ENCODE measurements at regions not wholly inside any gene's neighbourhood (a gene's known extent, or its start where the extent isn't known, plus 50 kb on each side); places are given as distances from the start of the nearest gene placed in this dataset.

DNA sequence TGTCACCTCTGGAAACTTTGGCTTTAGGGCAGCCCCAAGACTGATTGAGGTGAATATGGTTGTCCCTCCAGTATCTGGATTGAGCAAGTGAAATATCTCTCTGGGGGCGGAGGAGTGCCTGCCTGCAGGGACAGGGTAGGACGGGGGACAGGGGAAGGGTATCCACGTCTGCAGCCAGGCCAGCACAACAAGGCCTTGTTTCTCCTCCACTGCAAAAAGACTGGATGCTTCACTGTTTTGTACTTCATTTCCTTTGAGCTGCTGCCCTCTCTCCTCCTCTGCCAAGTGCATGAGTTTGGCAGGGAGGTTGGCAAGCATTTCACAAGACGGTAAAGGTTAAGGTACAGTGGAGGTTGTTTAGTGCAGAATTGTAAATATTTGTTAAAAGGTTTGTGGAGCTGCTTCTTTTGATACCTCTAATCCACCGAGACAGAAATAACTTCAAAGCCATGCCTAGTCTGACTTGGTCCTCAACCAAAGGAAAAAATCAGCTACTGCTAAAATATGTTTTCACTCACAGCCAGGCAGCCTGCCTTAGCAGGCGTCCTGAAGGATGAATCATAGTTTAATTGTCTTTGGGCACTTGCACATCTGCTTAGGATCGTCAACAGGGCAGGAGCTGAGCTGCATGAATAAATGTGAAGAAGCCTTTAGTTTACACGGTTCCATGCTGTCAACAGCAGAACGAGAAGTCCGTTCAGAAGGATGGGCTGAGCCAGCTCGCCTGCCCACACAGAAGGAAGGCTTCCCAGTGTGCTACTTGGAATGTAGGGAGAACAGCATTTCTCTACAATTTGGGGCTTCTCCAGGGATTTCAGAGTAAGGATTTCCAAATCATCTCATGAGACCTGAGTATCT is 269.7 kb downstream of the TTC6 start:
- TF ChIP-seq, protein P1, sequence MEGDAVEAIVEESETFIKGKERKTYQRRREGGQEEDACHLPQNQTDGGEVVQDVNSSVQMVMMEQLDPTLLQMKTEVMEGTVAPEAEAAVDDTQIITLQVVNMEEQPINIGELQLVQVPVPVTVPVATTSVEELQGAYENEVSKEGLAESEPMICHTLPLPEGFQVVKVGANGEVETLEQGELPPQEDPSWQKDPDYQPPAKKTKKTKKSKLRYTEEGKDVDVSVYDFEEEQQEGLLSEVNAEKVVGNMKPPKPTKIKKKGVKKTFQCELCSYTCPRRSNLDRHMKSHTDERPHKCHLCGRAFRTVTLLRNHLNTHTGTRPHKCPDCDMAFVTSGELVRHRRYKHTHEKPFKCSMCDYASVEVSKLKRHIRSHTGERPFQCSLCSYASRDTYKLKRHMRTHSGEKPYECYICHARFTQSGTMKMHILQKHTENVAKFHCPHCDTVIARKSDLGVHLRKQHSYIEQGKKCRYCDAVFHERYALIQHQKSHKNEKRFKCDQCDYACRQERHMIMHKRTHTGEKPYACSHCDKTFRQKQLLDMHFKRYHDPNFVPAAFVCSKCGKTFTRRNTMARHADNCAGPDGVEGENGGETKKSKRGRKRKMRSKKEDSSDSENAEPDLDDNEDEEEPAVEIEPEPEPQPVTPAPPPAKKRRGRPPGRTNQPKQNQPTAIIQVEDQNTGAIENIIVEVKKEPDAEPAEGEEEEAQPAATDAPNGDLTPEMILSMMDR (IDR thresholded peaks at IDR 0.05), result no peak
- no peak for TF ChIP-seq POLR2A (IDR thresholded peaks at IDR 0.05)
